ENCODE measurements at regions not wholly inside any gene's neighbourhood (a gene's known extent, or its start where the extent isn't known, plus 50 kb on each side); places are given as distances from the start of the nearest gene placed in this dataset.

DNA sequence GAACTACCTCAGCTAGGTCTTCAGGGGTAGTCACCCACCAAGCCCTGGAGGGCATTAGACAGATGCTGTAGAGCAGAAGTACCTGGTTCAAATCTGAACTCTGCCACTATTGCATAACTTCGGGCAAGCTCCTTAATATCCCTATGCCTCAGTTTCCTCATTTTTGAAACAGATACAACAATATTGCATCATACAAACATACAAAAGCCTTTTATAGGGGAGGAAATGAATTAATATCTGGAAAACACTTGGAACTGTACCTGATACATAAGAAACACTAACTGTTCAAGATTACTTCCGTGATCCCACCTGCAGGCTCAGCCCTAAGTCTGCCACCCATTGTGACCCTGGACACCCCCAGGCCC is 166.1 kb downstream of the EFNB1 start:
- no peak for TF ChIP-seq CTCF (IDR thresholded peaks at IDR 0.05)
- TF ChIP-seq ZFX (IDR thresholded peaks at IDR 0.05; ENCODE audit: borderline replicate concordance): no peak
